Kidney (tissue), 13 donors: ENCODE measurements at regions not wholly inside any gene's neighbourhood (a gene's known extent, or its start where the extent isn't known, plus 50 kb on each side); places are given as distances from the start of the nearest gene placed in this dataset.

ENCODE experiments used
- DNase-seq, 5 donors: peaks; one replicate each; pipeline ENCODE4 v3.0.0-alpha.2; 2013 to 2020
- FAIRE-seq: peaks from 2 replicates; lab custom pipeline; 2012; peaks lifted over from hg19 to GRCh38; lab: Jason Lieb, UNC
- H3K27ac ChIP-seq, 2 donors: one replicate each; pipeline ENCODE4 v1.7.0; 2013; ENCODE audit warnings: low read depth in 2 of 2, low read length in 2 of 2, inconsistent platforms in 1 of 2
- H3K27me3 ChIP-seq: one replicate; pipeline ENCODE4 v1.7.1; 2013; ENCODE audit warnings: low read length, inconsistent platforms; ENCODE audit not compliant: control insufficient read depth, insufficient read depth
- H3K36me3 ChIP-seq, 3 donors: one replicate each; pipeline versions ENCODE4 v1.7.0 to v1.7.1; 2013; ENCODE audit warnings: low read length in 3 of 3, control low read depth in 1 of 3, inconsistent platforms in 1 of 3; ENCODE audit not compliant: insufficient read depth in 3 of 3, control insufficient read depth in 2 of 3
- H3K4me1 ChIP-seq, 3 donors: one replicate each; pipeline versions ENCODE4 v1.7.0 to v1.7.1; 2013; ENCODE audit warnings: low read length in 3 of 3, inconsistent platforms in 1 of 3, low read depth in 1 of 3; ENCODE audit not compliant: control insufficient read depth in 2 of 3, insufficient read depth in 2 of 3
- H3K4me3 ChIP-seq, 3 donors: one replicate each; pipeline versions ENCODE4 v1.7.0 to v1.8.1; 2013; ENCODE audit warnings: low read length in 3 of 3, control low read depth in 1 of 3, inconsistent platforms in 1 of 3
- H3K9ac ChIP-seq, 3 donors: one replicate each; pipeline versions ENCODE4 v1.7.0 to v1.7.1; 2013; ENCODE audit warnings: low read length in 3 of 3, control low read depth in 1 of 3, inconsistent platforms in 1 of 3
- H3K9me3 ChIP-seq, 3 donors: one replicate each; pipeline versions ENCODE4 v1.7.0 to v1.7.1; 2013; ENCODE audit warnings: low read length in 3 of 3, control low read depth in 1 of 3, inconsistent platforms in 1 of 3; ENCODE audit not compliant: control insufficient read depth in 2 of 3, insufficient read depth in 1 of 3
- CTCF ChIP-seq: IDR thresholded peaks from 3 replicates; pipeline ENCODE4 v1.5.1; 2012; ENCODE audit warnings: mild to moderate bottlenecking, moderate library complexity, borderline replicate concordance; ENCODE audit not compliant: insufficient read depth; ENCODE audit errors: extremely low read depth
- intact Hi-C: fragments of 100-400 bp; cut with DNase I; formaldehyde crosslinking; loops from one replicate; pipeline ENCODE4 v1.11.1; 2022
- donor health status: control.
- donor health status: control.
- donor health status: control.
- donor health status: control.
- donor health status: control.
- donor health status: DM: yes; HTN: yes; CAD: no.
- donor health status: Normal renal cell carcinoma (clear cell type).

DNA sequence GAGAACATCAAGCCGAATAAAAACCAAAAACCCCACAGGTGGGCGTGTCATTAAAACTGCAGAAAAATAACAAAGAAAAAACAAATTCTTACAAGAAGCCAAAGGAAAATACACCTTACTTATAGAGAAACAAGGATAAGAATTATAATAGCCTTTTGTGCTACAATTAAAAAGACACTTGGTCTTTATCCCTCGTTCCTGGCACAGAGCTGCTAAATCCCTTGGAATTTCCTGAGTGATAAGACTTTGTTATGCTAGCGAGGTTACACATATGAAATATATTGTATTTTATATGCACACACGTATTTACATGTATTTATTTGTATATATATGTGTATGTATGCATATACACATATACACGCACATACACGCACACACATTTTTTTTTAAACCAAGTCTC, 325.3 kb upstream of the TFPI start:
- H3K9ac ChIP-seq, result no peak overlapping the region
- H3K9me3 ChIP-seq, result no peaks in the 10 kb centered on the region
- FAIRE-seq (no peak), DNase-seq (no peak)
- H3K4me1 ChIP-seq, result no peaks in the 10 kb centered on the region
- H3K36me3 ChIP-seq, result no peaks in the 10 kb centered on the region
- TF ChIP-seq CTCF, result no peak
- no peak overlapping the region for H3K27ac ChIP-seq
- intact Hi-C loops, result no loop called here
- no peak overlapping the region for H3K4me3 ChIP-seq
- H3K27me3 ChIP-seq, result no peaks in the 10 kb centered on the region

DNA sequence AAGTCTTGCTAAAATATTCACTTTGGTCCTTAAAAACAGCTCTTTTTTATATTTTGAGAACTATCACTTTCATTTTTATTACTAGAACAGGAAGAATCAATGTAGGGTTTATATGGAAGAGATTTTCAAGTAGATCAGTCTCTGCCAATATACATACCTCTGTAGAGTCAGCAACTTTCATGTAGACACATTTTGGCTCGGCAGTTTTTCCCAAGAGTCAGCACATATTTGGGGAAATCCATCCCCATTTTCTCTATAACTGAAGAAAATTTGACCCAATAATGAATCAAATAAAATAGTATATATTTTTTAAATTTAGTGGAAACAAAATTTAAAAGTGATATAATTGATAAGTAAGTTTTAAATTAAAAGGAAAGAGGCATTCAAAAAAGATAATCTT, 329.8 kb upstream of the TFPI start:
- DNase-seq (no peak), FAIRE-seq (peak; percentile 38)
- Histone ChIP-seq H3K4me3 (no peak overlapping the region), H3K27ac (no peak overlapping the region), H3K36me3 (no peaks in the 10 kb centered on the region), H3K27me3 (no peaks in the 10 kb centered on the region), H3K9ac (no peak overlapping the region), H3K4me1 (no peaks in the 10 kb centered on the region), H3K9me3 (no peaks in the 10 kb centered on the region)
- TF ChIP-seq CTCF, result no peak
- intact Hi-C loops, result no loop called here

DNA sequence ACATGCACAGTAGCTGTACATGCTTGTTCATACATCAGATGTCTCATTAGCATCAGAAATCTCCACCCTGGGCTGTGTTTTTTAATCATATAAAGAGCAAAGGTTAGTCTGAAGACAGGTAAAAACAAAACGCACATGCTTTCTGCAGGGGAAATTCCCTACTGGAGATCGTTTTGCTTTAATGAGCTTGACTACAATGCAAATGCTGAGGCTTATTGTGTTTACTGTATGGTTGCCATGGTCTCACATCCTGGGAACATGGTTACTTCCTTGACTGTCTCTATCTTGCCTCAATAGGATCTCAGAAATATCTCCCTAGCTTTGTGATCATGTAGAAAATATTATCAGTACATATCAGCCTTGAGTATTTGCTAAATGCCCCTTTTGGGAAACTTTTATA, 336.5 kb upstream of the TFPI start:
- H3K9me3 ChIP-seq, result no peaks in the 10 kb centered on the region
- H3K27ac ChIP-seq, result no peak overlapping the region
- FAIRE-seq (no peak), DNase-seq (no peak)
- intact Hi-C loops, result no loop called here
- no peaks in the 10 kb centered on the region for H3K27me3 ChIP-seq
- TF ChIP-seq CTCF, result no peak
- H3K36me3 ChIP-seq, result no peaks in the 10 kb centered on the region
- no peak overlapping the region for H3K4me3 ChIP-seq
- no peaks in the 10 kb centered on the region for H3K4me1 ChIP-seq
- H3K9ac ChIP-seq, result no peak overlapping the region

GRCh38 chr2:187900021-187900420, 345.8 kb upstream of the TFPI start:
- no peaks in the 10 kb centered on the region for H3K4me1 ChIP-seq
- intact Hi-C loops, result no loop called here
- H3K27ac ChIP-seq, result no peak overlapping the region
- H3K27me3 ChIP-seq, result no peaks in the 10 kb centered on the region
- FAIRE-seq (no peak), DNase-seq (no peak)
- no peaks in the 10 kb centered on the region for H3K36me3 ChIP-seq
- no peak overlapping the region for H3K9ac ChIP-seq
- H3K9me3 ChIP-seq, result no peaks in the 10 kb centered on the region
- H3K4me3 ChIP-seq, result no peak overlapping the region
- TF ChIP-seq CTCF, result no peak
